ENCODE measurements at regions not wholly inside any gene's neighbourhood (a gene's known extent, or its start where the extent isn't known, plus 50 kb on each side); places are given as distances from the start of the nearest gene placed in this dataset.

- TF ChIP-seq, protein P1, sequence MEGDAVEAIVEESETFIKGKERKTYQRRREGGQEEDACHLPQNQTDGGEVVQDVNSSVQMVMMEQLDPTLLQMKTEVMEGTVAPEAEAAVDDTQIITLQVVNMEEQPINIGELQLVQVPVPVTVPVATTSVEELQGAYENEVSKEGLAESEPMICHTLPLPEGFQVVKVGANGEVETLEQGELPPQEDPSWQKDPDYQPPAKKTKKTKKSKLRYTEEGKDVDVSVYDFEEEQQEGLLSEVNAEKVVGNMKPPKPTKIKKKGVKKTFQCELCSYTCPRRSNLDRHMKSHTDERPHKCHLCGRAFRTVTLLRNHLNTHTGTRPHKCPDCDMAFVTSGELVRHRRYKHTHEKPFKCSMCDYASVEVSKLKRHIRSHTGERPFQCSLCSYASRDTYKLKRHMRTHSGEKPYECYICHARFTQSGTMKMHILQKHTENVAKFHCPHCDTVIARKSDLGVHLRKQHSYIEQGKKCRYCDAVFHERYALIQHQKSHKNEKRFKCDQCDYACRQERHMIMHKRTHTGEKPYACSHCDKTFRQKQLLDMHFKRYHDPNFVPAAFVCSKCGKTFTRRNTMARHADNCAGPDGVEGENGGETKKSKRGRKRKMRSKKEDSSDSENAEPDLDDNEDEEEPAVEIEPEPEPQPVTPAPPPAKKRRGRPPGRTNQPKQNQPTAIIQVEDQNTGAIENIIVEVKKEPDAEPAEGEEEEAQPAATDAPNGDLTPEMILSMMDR (IDR thresholded peaks at IDR 0.05) = no peak
- no peak for TF ChIP-seq POLR2A (IDR thresholded peaks at IDR 0.05)
Observed at GRCh38 chr7:138317044-138317596, 142.9 kb upstream of the TRIM24 start.
